OCI-LY1 (cell line): ENCODE measurements at regions not wholly inside any gene's neighbourhood (a gene's known extent, or its start where the extent isn't known, plus 50 kb on each side); places are given as distances from the start of the nearest gene placed in this dataset.

Experiments
- H2AFZ ChIP-seq: fragments of 200-600 bp; sonication (generic), shearing (Covaris generic); 2 replicates; pipeline ENCODE4 v1.6.0; 2014; ENCODE audit warnings: antibody characterized with exemption, mild to moderate bottlenecking, low read length
- H3F3A ChIP-seq: fragments of 200-600 bp; sonication (generic), shearing (Covaris generic); 2 replicates; pipeline ENCODE4 v1.6.0; 2014; ENCODE audit warnings: mild to moderate bottlenecking, antibody characterized with exemption, low read length, moderate library complexity; ENCODE audit not compliant: insufficient read depth
- H3K27ac ChIP-seq: fragments of 200-600 bp; sonication (generic); 2 replicates; pipeline ENCODE4 v1.5.1; 2014; ENCODE audit warnings: low read length, mixed run types, mild to moderate bottlenecking, low read depth; ENCODE audit not compliant: poor library complexity, severe bottlenecking
- H3K27me3 ChIP-seq: fragments of 200-600 bp; sonication (generic); 2 replicates; pipeline ENCODE4 v1.6.0; 2014; ENCODE audit warnings: antibody characterized with exemption, mild to moderate bottlenecking, low read length, moderate library complexity; ENCODE audit not compliant: insufficient read depth
- H3K36me3 ChIP-seq: fragments of 200-600 bp; sonication (generic); 2 replicates; pipeline ENCODE4 v1.6.1; 2014; ENCODE audit warnings: mild to moderate bottlenecking, antibody characterized with exemption, low read length, moderate library complexity, mixed read lengths; ENCODE audit not compliant: insufficient read depth
- H3K4me1 ChIP-seq: fragments of 200-600 bp; sonication (generic); 2 replicates; pipeline ENCODE4 v1.5.1; 2014; ENCODE audit warnings: mild to moderate bottlenecking, low read length, moderate library complexity; ENCODE audit not compliant: insufficient read depth, severe bottlenecking
- H3K4me2 ChIP-seq: fragments of 200-600 bp; sonication (generic), shearing (Covaris generic); 2 replicates; pipeline ENCODE4 v1.6.1; 2014; ENCODE audit warnings: low read length
- H3K4me3 ChIP-seq: fragments of 200-600 bp; sonication (generic); 2 replicates; pipeline ENCODE4 v1.5.1; 2014; ENCODE audit warnings: low read length, low read depth, mild to moderate bottlenecking, mixed read lengths; ENCODE audit not compliant: poor library complexity, severe bottlenecking
- H3K79me2 ChIP-seq: fragments of 200-600 bp; shearing (Covaris generic); 2 replicates; pipeline ENCODE4 v1.6.1; 2016; ENCODE audit warnings: mixed run types, low read length, mixed read lengths; ENCODE audit not compliant: insufficient read depth
- H3K9ac ChIP-seq: fragments of 200-600 bp; sonication (generic), shearing (Covaris generic); 2 replicates; pipeline ENCODE4 v1.6.1; 2014; ENCODE audit warnings: mild to moderate bottlenecking, low read length, mixed read lengths
- H3K9me2 ChIP-seq: fragments of 200-600 bp; sonication (generic), shearing (Covaris generic); 2 replicates; pipeline ENCODE4 v1.6.1; 2014; ENCODE audit warnings: low read depth, mild to moderate bottlenecking, low read length, mixed read lengths
- H3K9me3 ChIP-seq: fragments of 200-600 bp; shearing (Covaris generic); 2 replicates; pipeline ENCODE4 v1.6.1; 2014; ENCODE audit warnings: low read length, mixed read lengths
- H4K20me1 ChIP-seq: fragments of 200-600 bp; sonication (generic), shearing (Covaris generic); 2 replicates; pipeline ENCODE4 v1.6.0; 2016; ENCODE audit warnings: mild to moderate bottlenecking, low read length; ENCODE audit not compliant: insufficient read depth
- EZH2 ChIP-seq: fragments of 200-600 bp; sonication (generic), shearing (Covaris generic); IDR thresholded peaks from 2 replicates; pipeline ENCODE4 v1.8.0; 2017; ENCODE audit warnings: borderline replicate concordance, mixed run types, mild to moderate bottlenecking, antibody characterized with exemption, low read length, moderate library complexity, mixed read lengths
- TF ChIP-seq, protein P1 (sequence below): fragments of 200-600 bp; sonication (generic), shearing (Covaris generic); IDR thresholded peaks from 2 replicates; pipeline ENCODE4 v1.5.1; 2017; ENCODE audit warnings: mild to moderate bottlenecking, antibody characterized with exemption, low read length, moderate library complexity, mixed read lengths

DNA sequence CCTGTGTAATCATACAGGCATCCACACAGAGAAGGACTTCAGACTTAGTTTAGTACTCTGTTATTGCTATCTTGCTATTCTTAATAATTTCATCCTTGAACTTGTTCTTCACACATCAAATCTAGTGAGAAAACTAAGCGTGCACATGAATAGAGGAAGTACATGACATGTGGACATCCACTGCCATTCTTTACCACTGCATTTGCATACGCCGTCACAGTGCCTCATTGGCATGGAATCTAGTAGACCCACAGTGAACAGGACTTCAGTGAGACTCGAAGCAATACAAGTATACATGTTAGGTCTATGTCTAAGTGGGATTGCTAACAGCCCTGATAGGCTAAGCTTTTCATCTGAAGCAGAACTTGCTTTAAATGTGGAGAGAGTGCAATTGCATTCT lies 592.1 kb downstream of the TLE4 start:
- no peaks in the 10 kb centered on the region for H3F3A ChIP-seq
- no peaks in the 10 kb centered on the region for H3K36me3 ChIP-seq
- TF ChIP-seq, protein P1, sequence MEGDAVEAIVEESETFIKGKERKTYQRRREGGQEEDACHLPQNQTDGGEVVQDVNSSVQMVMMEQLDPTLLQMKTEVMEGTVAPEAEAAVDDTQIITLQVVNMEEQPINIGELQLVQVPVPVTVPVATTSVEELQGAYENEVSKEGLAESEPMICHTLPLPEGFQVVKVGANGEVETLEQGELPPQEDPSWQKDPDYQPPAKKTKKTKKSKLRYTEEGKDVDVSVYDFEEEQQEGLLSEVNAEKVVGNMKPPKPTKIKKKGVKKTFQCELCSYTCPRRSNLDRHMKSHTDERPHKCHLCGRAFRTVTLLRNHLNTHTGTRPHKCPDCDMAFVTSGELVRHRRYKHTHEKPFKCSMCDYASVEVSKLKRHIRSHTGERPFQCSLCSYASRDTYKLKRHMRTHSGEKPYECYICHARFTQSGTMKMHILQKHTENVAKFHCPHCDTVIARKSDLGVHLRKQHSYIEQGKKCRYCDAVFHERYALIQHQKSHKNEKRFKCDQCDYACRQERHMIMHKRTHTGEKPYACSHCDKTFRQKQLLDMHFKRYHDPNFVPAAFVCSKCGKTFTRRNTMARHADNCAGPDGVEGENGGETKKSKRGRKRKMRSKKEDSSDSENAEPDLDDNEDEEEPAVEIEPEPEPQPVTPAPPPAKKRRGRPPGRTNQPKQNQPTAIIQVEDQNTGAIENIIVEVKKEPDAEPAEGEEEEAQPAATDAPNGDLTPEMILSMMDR: no peak
- no peak for TF ChIP-seq EZH2
- H3K4me3 ChIP-seq: no peak overlapping the region
- H3K27ac ChIP-seq: no peak overlapping the region
- no peak overlapping the region for H2AFZ ChIP-seq
- H3K4me1 ChIP-seq: no peaks in the 10 kb centered on the region
- H3K9me2 ChIP-seq: no peaks in the 10 kb centered on the region
- H3K79me2 ChIP-seq: no peaks in the 10 kb centered on the region
- H3K27me3 ChIP-seq: no peaks in the 10 kb centered on the region
- H3K9me3 ChIP-seq: no peaks in the 10 kb centered on the region
- H3K9ac ChIP-seq: no peak overlapping the region
- no peaks in the 10 kb centered on the region for H4K20me1 ChIP-seq
- H3K4me2 ChIP-seq: no peak overlapping the region

DNA sequence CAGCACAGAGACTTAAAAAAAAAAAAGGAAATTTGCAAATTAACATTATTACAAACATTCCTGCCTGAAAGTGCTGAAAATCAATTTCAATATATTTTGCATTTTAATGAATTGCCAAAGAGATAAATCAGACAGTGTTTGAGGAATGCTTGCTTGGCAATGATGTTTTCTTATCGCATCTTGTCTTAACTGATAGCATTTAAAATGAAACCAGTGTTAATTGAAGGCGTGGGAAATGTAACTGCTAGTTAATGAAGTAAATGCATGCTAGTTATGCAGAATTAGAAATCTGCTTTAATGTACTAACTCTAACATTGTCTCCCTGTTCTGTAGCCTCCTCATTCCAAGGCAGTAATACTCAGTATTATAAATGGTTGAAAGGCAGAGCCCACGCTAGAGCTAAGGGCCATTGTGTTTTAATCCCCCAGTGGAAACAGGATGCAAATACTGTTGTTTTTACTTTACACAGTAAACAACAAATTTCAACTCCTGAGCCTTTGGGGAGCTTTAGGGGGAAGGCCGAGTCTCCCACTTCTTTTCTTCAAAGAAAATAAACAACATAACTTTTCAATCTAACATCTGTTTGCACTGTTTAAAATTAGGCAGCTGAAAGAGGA lies 586.9 kb downstream of the TLE4 start:
- Histone ChIP-seq H3K9me2 (no peaks in the 10 kb centered on the region), H3F3A (no peaks in the 10 kb centered on the region), H2AFZ (no peak overlapping the region), H3K4me1 (no peaks in the 10 kb centered on the region), H3K79me2 (no peaks in the 10 kb centered on the region), H3K27ac (no peak overlapping the region), H3K27me3 (no peaks in the 10 kb centered on the region), H3K9ac (no peak overlapping the region), H4K20me1 (no peaks in the 10 kb centered on the region), H3K9me3 (no peaks in the 10 kb centered on the region), H3K4me3 (no peak overlapping the region), H3K4me2 (no peak overlapping the region), H3K36me3 (no peaks in the 10 kb centered on the region)
- no peak for TF ChIP-seq EZH2
- TF ChIP-seq, protein P1: no peak

DNA sequence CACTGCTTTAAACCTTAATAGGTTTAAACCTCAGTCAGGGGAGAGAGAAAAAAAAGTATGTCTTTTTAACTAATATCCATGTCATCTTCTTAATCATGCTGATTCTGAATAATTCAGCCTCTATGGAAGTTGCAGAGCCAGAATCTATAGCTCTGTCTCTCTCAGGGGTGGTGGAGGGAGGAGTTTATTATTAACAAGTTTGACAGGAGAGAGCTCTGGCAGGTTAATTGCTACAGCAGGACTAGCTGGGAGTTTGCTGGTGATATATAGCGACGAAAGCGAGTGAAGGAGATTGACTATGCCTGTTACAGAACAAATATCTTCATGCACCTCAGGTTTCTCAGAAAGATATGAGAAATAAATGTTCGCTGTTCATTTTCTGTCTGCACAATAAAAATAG lies 586.4 kb downstream of the TLE4 start:
- Histone ChIP-seq H2AFZ (no peak overlapping the region), H3K27me3 (no peaks in the 10 kb centered on the region), H3K4me2 (no peak overlapping the region), H3K9ac (no peak overlapping the region), H3K9me2 (no peaks in the 10 kb centered on the region), H3K9me3 (no peaks in the 10 kb centered on the region), H3K36me3 (no peaks in the 10 kb centered on the region), H3K27ac (no peak overlapping the region), H3K4me3 (no peak overlapping the region), H4K20me1 (no peaks in the 10 kb centered on the region), H3K4me1 (no peaks in the 10 kb centered on the region), H3F3A (no peaks in the 10 kb centered on the region), H3K79me2 (no peaks in the 10 kb centered on the region)
- no peak for TF ChIP-seq EZH2
- TF ChIP-seq, protein P1: no peak
